H9 (cell line): ENCODE measurements at regions not wholly inside any gene's neighbourhood (a gene's known extent, or its start where the extent isn't known, plus 50 kb on each side); places are given as distances from the start of the nearest gene placed in this dataset.

Experiments used
- DNase-seq: peaks from one replicate; pipeline ENCODE4 v3.0.0-alpha.2; 2017
- H2AFZ ChIP-seq: one replicate; pipeline ENCODE4 v1.6.1; 2013; ENCODE audit warnings: mild to moderate bottlenecking, low read length, control low read depth, moderate library complexity
- H2AK5ac ChIP-seq: 2 replicates; pipeline ENCODE4 v1.6.1; 2013; ENCODE audit warnings: low read length, control low read depth, mixed read lengths; ENCODE audit not compliant: insufficient read length
- H2BK120ac ChIP-seq: one replicate; pipeline ENCODE4 v1.6.1; 2013; ENCODE audit warnings: low read depth, mild to moderate bottlenecking, low read length, control low read depth, inconsistent platforms; ENCODE audit not compliant: poor library complexity, severe bottlenecking
- H2BK12ac ChIP-seq: 2 replicates; pipeline ENCODE4 v1.6.1; 2013; ENCODE audit warnings: low read length, control low read depth, mixed read lengths, low read depth; ENCODE audit not compliant: insufficient read length
- H2BK15ac ChIP-seq: 2 replicates; pipeline ENCODE4 v1.6.1; 2013; ENCODE audit warnings: low read depth, low read length, control low read depth
- H2BK20ac ChIP-seq: one replicate; pipeline ENCODE4 v1.6.1; 2013; ENCODE audit warnings: low read depth, mild to moderate bottlenecking, low read length, control low read depth, inconsistent platforms; ENCODE audit not compliant: poor library complexity, severe bottlenecking
- H2BK5ac ChIP-seq: 2 replicates; pipeline ENCODE4 v1.6.1; 2013; ENCODE audit warnings: low read length, control low read depth, mixed read lengths; ENCODE audit not compliant: insufficient read length
- H3K14ac ChIP-seq: 2 replicates; pipeline ENCODE4 v1.6.1; 2013; ENCODE audit warnings: low read length, control low read depth; ENCODE audit not compliant: insufficient read depth
- H3K18ac ChIP-seq: 2 replicates; pipeline ENCODE4 v1.6.1; 2013; ENCODE audit warnings: low read depth, mild to moderate bottlenecking, mixed read lengths, low read length, control low read depth; ENCODE audit not compliant: insufficient read length
- H3K23ac ChIP-seq: 2 replicates; pipeline ENCODE4 v1.6.1; 2013; ENCODE audit warnings: low read length, control low read depth, mixed read lengths, low read depth; ENCODE audit not compliant: insufficient read length
- H3K23me2 ChIP-seq: 2 replicates; pipeline ENCODE4 v1.6.1; 2013; ENCODE audit warnings: low read depth, mild to moderate bottlenecking, mixed read lengths, low read length, control low read depth; ENCODE audit not compliant: insufficient read length, poor library complexity, severe bottlenecking
- H3K27ac ChIP-seq: 2 replicates; pipeline ENCODE4 v1.5.1; 2013; ENCODE audit warnings: low read length, control low read depth, mixed read lengths, low read depth; ENCODE audit not compliant: insufficient read length
- H3K27me3 ChIP-seq: 2 replicates; pipeline ENCODE4 v1.6.1; 2013; ENCODE audit warnings: low read length, control low read depth, inconsistent platforms; ENCODE audit not compliant: insufficient read depth
- H3K4ac ChIP-seq: 2 replicates; pipeline ENCODE4 v1.6.1; 2013; ENCODE audit warnings: low read depth, mild to moderate bottlenecking, control low read depth, inconsistent platforms, low read length, moderate library complexity
- H3K4me1 ChIP-seq: 2 replicates; pipeline ENCODE4 v1.6.1; 2013; ENCODE audit warnings: low read length, control low read depth, inconsistent platforms; ENCODE audit not compliant: insufficient read depth
- H3K4me2 ChIP-seq: 2 replicates; pipeline ENCODE4 v1.6.1; 2013; ENCODE audit warnings: low read length, control low read depth, mixed read lengths; ENCODE audit not compliant: insufficient read length, insufficient read depth
- H3K56ac ChIP-seq: 2 replicates; pipeline ENCODE4 v1.6.1; 2013; ENCODE audit warnings: low read depth, mild to moderate bottlenecking, mixed read lengths, low read length, control low read depth; ENCODE audit not compliant: insufficient read length
- H3K79me1 ChIP-seq: 2 replicates; pipeline ENCODE4 v1.6.1; 2013; ENCODE audit warnings: low read depth, mild to moderate bottlenecking, moderate library complexity, low read length, control low read depth, inconsistent platforms; ENCODE audit not compliant: insufficient read depth, poor library complexity, severe bottlenecking
- H3K79me2 ChIP-seq: 2 replicates; pipeline ENCODE4 v1.6.1; 2013; ENCODE audit warnings: low read length, control low read depth, inconsistent platforms; ENCODE audit not compliant: insufficient read depth
- H3K9ac ChIP-seq: 2 replicates; pipeline ENCODE4 v1.6.1; 2013; ENCODE audit warnings: low read length, control low read depth, mixed read lengths; ENCODE audit not compliant: insufficient read length; ENCODE audit errors: extremely low read depth
- H3K9me3 ChIP-seq: one replicate; pipeline ENCODE4 v1.6.1; 2013; ENCODE audit warnings: low read depth, low read length, inconsistent platforms; ENCODE audit not compliant: control insufficient read depth
- H3T11ph ChIP-seq: one replicate; pipeline ENCODE4 v1.6.1; 2013; ENCODE audit warnings: mild to moderate bottlenecking, low read length, control low read depth, inconsistent platforms
- H4K20me1 ChIP-seq: one replicate; pipeline ENCODE4 v1.6.1; 2013; ENCODE audit not compliant: control insufficient read depth, insufficient read length, insufficient read depth
- H4K5ac ChIP-seq: 2 replicates; pipeline ENCODE4 v1.6.1; 2013; ENCODE audit warnings: low read depth, mild to moderate bottlenecking, mixed read lengths, low read length, control low read depth; ENCODE audit not compliant: insufficient read length
- H4K8ac ChIP-seq: replicated peaks from 2 replicates; pipeline ENCODE4 v1.6.1; 2013; ENCODE audit warnings: low read length, control low read depth, mixed read lengths, low read depth; ENCODE audit not compliant: insufficient read length
- H4K91ac ChIP-seq: 2 replicates; pipeline ENCODE4 v1.6.1; 2013; ENCODE audit warnings: low read depth, mild to moderate bottlenecking, moderate library complexity, mixed read lengths, low read length, control low read depth; ENCODE audit not compliant: insufficient read length
- H3K27ac Mint-ChIP-seq, 3 experiments: 2 replicates in 2 of 3; 3 replicates in 1 of 3; pipeline ENCODE4 v1.8.0; 2020 to 2021; ENCODE audit warnings: mixed read lengths in 3 of 3, mild to moderate bottlenecking in 1 of 3, moderate library complexity in 1 of 3
- H3K27me3 Mint-ChIP-seq: 2 replicates; pipeline ENCODE4 v1.8.0; 2021; ENCODE audit warnings: low read depth, mild to moderate bottlenecking, moderate library complexity, mixed read lengths
- H3K36me3 Mint-ChIP-seq, 3 experiments: 2 replicates in 2 of 3; 3 replicates in 1 of 3; pipeline ENCODE4 v1.8.0; 2020 to 2021; ENCODE audit warnings: low read depth in 3 of 3, mixed read lengths in 3 of 3; ENCODE audit not compliant: insufficient read depth in 1 of 3
- H3K4me1 Mint-ChIP-seq, 2 experiments: 2 replicates each; pipeline ENCODE4 v1.8.0; 2020; ENCODE audit warnings: mixed read lengths in 2 of 2
- H3K4me3 Mint-ChIP-seq, 2 experiments: 2 replicates in 1 of 2; 3 replicates in 1 of 2; pipeline ENCODE4 v1.8.0; 2020 to 2021; ENCODE audit warnings: mild to moderate bottlenecking in 2 of 2, mixed read lengths in 2 of 2, moderate library complexity in 1 of 2
- H3K9me3 Mint-ChIP-seq, 2 experiments: 2 replicates in 1 of 2; 3 replicates in 1 of 2; pipeline ENCODE4 v1.8.0; 2020; ENCODE audit warnings: mild to moderate bottlenecking in 2 of 2, mixed read lengths in 2 of 2, moderate library complexity in 1 of 2
- CTCF ChIP-seq: fragments of 200-600 bp; sonication (generic); conservative IDR thresholded peaks from 3 replicates; pipeline ENCODE4 v1.8.0; 2021; ENCODE audit warnings: antibody characterized with exemption, mild to moderate bottlenecking

- no peak overlapping the region for H2BK12ac ChIP-seq
- H3K27me3 ChIP-seq: no peaks in the 10 kb centered on the region
- H4K5ac ChIP-seq: no peak overlapping the region
- H4K91ac ChIP-seq: no peak overlapping the region
- H2BK15ac ChIP-seq: no peak overlapping the region
- no peaks in the 10 kb centered on the region; a peak in 1 of 5 replicates for H3K9me3 Mint-ChIP-seq
- H3K56ac ChIP-seq: no peak overlapping the region
- no peaks in the 10 kb centered on the region for H3K23me2 ChIP-seq
- no peak overlapping the region for H3K14ac ChIP-seq
- no peaks in the 10 kb centered on the region for H4K20me1 ChIP-seq
- no peak overlapping the region for H3K23ac ChIP-seq
- H3K9ac ChIP-seq: no peak overlapping the region
- H3K27me3 Mint-ChIP-seq: no peaks in the 10 kb centered on the region
- H2AFZ ChIP-seq: no peak overlapping the region
- H3K4ac ChIP-seq: no peak overlapping the region
- H3K18ac ChIP-seq: no peak overlapping the region
- H2BK120ac ChIP-seq: no peak overlapping the region
- H3K9me3 ChIP-seq: no peaks in the 10 kb centered on the region
- no peak overlapping the region for H4K8ac ChIP-seq
- peaks cover 4 to 10% of the 10 kb centered on the region in 2 experiments for H3K4me1 Mint-ChIP-seq
- no peak overlapping the region for H2BK5ac ChIP-seq
- no peak overlapping the region for H3K27ac ChIP-seq
- H3K4me1 ChIP-seq: no peaks in the 10 kb centered on the region
- DNase-seq: no peak
- no peak overlapping the region for H2BK20ac ChIP-seq
- no peak overlapping the region for H3T11ph ChIP-seq
- no peaks in the 10 kb centered on the region for H3K79me2 ChIP-seq
- no peak overlapping the region for H3K4me3 Mint-ChIP-seq
- H3K79me1 ChIP-seq: no peaks in the 10 kb centered on the region
- no peak for TF ChIP-seq CTCF
- H2AK5ac ChIP-seq: no peak overlapping the region
- H3K4me2 ChIP-seq: no peak overlapping the region
- no peak overlapping the region for H3K27ac Mint-ChIP-seq
- no peaks in the 10 kb centered on the region for H3K36me3 Mint-ChIP-seq
Observed at GRCh38 chr13:89749888-89750287, 1597.6 kb upstream of the MIR17HG start.
